Endothelial cell of umbilical vein (primary cell): ENCODE measurements at regions not wholly inside any gene's neighbourhood (a gene's known extent, or its start where the extent isn't known, plus 50 kb on each side); places are given as distances from the start of the nearest gene placed in this dataset.

Source experiments
- BruUV-seq: library from RNA; stranded (reverse); fragments of 400-500 nt; replicated peaks from 2 replicates; lab custom pipeline; 2021; lab: Mats Ljungman, UMichigan
- CTCF ChIA-PET: fragments of 300-600, 350-600 bp; sonication (Branson Sonifier 250); formaldehyde crosslinking; loops from one replicate; lab custom pipeline; 2021; ENCODE audit warnings: antibody characterized with exemption, inconsistent platforms; lab: Charles Lee
- POLR2A ChIA-PET: fragments of 300-600, 350-600 bp; sonication (Branson Sonifier 250); formaldehyde crosslinking; loops from one replicate; lab custom pipeline; 2021; ENCODE audit warnings: antibody characterized with exemption, inconsistent platforms; lab: Charles Lee
- DNase-seq: peaks from one replicate; pipeline ENCODE4 v3.0.0-alpha.2; 2011; ENCODE audit warnings: low read depth, low spot score
- FAIRE-seq: peaks from 2 replicates; lab custom pipeline; 2011; peaks lifted over from hg19 to GRCh38; lab: Jason Lieb, UNC
- H2AFZ ChIP-seq: 2 replicates; pipeline ENCODE4 v1.6.0; 2012; ENCODE audit warnings: low read depth, low read length, control low read depth, inconsistent platforms
- H3K27ac ChIP-seq: 2 replicates; pipeline ENCODE4 v1.5.1; 2011; ENCODE audit warnings: low read depth, mild to moderate bottlenecking, control low read depth, low read length, moderate library complexity; ENCODE audit not compliant: insufficient read depth
- H3K27me3 ChIP-seq, 2 experiments: 2 replicates each; pipeline versions ENCODE4 v1.6.0 to v1.6.1; 2011; ENCODE audit warnings: low read length in 2 of 2, mixed read lengths in 1 of 2; ENCODE audit not compliant: control insufficient read depth in 2 of 2, insufficient read depth in 2 of 2
- H3K36me3 ChIP-seq, 2 experiments: 2 replicates in 1 of 2; 3 replicates in 1 of 2; pipeline ENCODE4 v1.5.1; 2011; ENCODE audit warnings: low read length in 2 of 2, mild to moderate bottlenecking in 1 of 2, moderate library complexity in 1 of 2; ENCODE audit not compliant: control insufficient read depth in 2 of 2, insufficient read depth in 2 of 2; ENCODE audit errors: extremely low read depth in 1 of 2
- H3K4me1 ChIP-seq: 3 replicates; pipeline ENCODE4 v1.5.1; 2011; ENCODE audit warnings: mild to moderate bottlenecking, low read length; ENCODE audit not compliant: control insufficient read depth, insufficient read depth; ENCODE audit errors: extremely low read depth
- H3K4me2 ChIP-seq: 2 replicates; pipeline ENCODE4 v1.6.1; 2011; ENCODE audit warnings: low read length, control low read depth, mixed read lengths; ENCODE audit not compliant: insufficient read depth
- H3K4me3 ChIP-seq, 3 experiments: fragments of 200-600 bp in 1 of 3; sonication (generic), shearing (Covaris generic) in 1 of 3; replicated peaks in 1 of 3; 2 replicates each; pipeline ENCODE4 v1.5.1; 2011 to 2016; ENCODE audit warnings: control low read depth in 3 of 3, low read length in 3 of 3, mild to moderate bottlenecking in 2 of 3, inconsistent platforms in 1 of 3, low read depth in 1 of 3, moderate library complexity in 1 of 3; ENCODE audit not compliant: insufficient read depth in 1 of 3
- H3K79me2 ChIP-seq: 2 replicates; pipeline ENCODE4 v1.6.0; 2012; ENCODE audit warnings: low read length, inconsistent platforms; ENCODE audit not compliant: control insufficient read depth, insufficient read depth
- H3K9ac ChIP-seq: replicated peaks from 2 replicates; pipeline ENCODE3; 2011; ENCODE audit warnings: low read length, control low read depth; ENCODE audit not compliant: insufficient read depth; ENCODE audit errors: extremely low read depth
- H3K9me1 ChIP-seq: replicated peaks from 3 replicates; pipeline ENCODE4 v1.6.0; 2011; ENCODE audit warnings: mild to moderate bottlenecking, low read length; ENCODE audit not compliant: control insufficient read depth, insufficient read depth; ENCODE audit errors: extremely low read depth
- H3K9me3 ChIP-seq: replicated peaks from 2 replicates; pipeline ENCODE4 v1.5.1; 2012; ENCODE audit warnings: low read length, inconsistent platforms; ENCODE audit not compliant: control insufficient read depth, insufficient read depth
- H4K20me1 ChIP-seq: replicated peaks from 2 replicates; pipeline ENCODE3; 2011; ENCODE audit warnings: mild to moderate bottlenecking, low read length; ENCODE audit not compliant: control insufficient read depth, insufficient read depth; ENCODE audit errors: extremely low read depth
- EZH2 ChIP-seq: IDR thresholded peaks from 2 replicates; pipeline ENCODE4 v1.6.1; 2012; ENCODE audit warnings: borderline replicate concordance, low read depth, mild to moderate bottlenecking, moderate library complexity, low read length, inconsistent platforms; ENCODE audit not compliant: severe bottlenecking
- FOS ChIP-seq: IDR thresholded peaks from 2 replicates; pipeline ENCODE4 v1.6.1; 2011; ENCODE audit warnings: mild to moderate bottlenecking, low read length, moderate library complexity, borderline replicate concordance; ENCODE audit not compliant: insufficient read depth
- GATA2 ChIP-seq: IDR thresholded peaks from 2 replicates; pipeline ENCODE4 v1.7.0; 2011; ENCODE audit warnings: low read depth, mild to moderate bottlenecking, moderate library complexity, mixed read lengths, low read length; ENCODE audit not compliant: insufficient read length, insufficient read depth
- JUN ChIP-seq: IDR thresholded peaks from 2 replicates; pipeline ENCODE4 v1.6.1; 2011; ENCODE audit warnings: borderline replicate concordance, low read depth; ENCODE audit not compliant: insufficient read length, insufficient read depth
- MYC ChIP-seq: IDR thresholded peaks from one replicate; pipeline ENCODE4 v1.6.1; 2011; ENCODE audit warnings: mild to moderate bottlenecking, low read depth, low read length
- POLR2A ChIP-seq: IDR thresholded peaks from 2 replicates; pipeline ENCODE4 v1.6.1; 2012; ENCODE audit warnings: low read depth, mild to moderate bottlenecking, control low read depth, low read length
- POLR2AphosphoS5 ChIP-seq: IDR thresholded peaks from 2 replicates; pipeline ENCODE4 v1.6.1; 2012; ENCODE audit warnings: low read depth, mild to moderate bottlenecking, control low read depth, low read length, moderate library complexity; ENCODE audit not compliant: insufficient read depth
- dilution Hi-C: fragments of 300-500 bp; cut with MboI; formaldehyde crosslinking; loops from one replicate; pipeline ENCODE4 v1.15.0; 2019; ENCODE audit warnings: low sequenced_read_pairs; ENCODE audit not compliant: extremely low pct_ligation_motif_present
- intact Hi-C: fragments of 100-400 bp; cut with micrococcal nuclease; formaldehyde crosslinking; loops from one replicate; pipeline ENCODE4 v1.10.0; 2022
- TF ChIP-seq, protein P1 (sequence below): IDR thresholded peaks from 2 replicates; pipeline ENCODE4 v1.6.1; 2011; ENCODE audit not compliant: insufficient read depth, insufficient read length
- TF ChIP-seq, protein P2 (sequence below), 2 donors: IDR thresholded peaks; 1 replicate in 1 of 2; 2 replicates in 1 of 2; pipeline ENCODE4 v1.5.1; 2011; ENCODE audit warnings: low read length in 2 of 2, mild to moderate bottlenecking in 2 of 2, moderate library complexity in 2 of 2, control low read depth in 1 of 2, inconsistent platforms in 1 of 2, low read depth in 1 of 2; ENCODE audit not compliant: insufficient read depth in 1 of 2; ENCODE audit errors: extremely low read depth in 1 of 2

DNA sequence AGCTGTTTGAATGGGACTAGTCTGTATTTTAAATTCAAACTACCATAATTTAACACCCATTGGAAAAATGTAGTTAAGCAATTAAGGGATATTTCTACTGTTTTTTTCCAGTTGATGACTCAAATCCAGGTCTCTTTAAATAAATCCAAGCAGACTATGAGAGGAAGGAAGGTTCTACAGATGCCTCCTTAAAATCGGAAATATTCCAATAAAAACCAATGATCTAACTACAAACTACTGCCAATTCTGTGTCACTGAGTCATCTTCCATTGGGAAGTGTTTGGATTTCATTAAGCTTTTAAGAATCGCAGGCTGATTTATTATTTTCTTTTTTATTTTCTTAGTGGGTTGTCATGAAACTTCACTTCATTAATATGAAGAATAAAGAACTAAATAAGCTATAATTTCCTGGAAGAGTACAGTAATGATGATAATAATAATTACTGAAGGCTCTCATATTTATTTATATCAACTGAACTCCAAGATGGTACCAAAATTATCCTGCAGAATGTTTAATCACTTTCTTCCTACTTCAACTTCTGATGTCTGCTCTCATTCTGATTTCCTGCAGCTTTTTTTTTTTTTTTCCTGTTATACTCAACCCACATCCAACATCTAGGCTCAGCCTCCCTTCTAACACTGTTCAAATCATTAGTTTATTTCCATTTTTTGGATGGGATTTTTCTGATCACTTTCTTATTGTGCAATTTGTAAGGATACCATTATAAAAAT, 166.3 kb upstream of the FN1 start:
- no peaks in the 10 kb centered on the region for H3K79me2 ChIP-seq
- H3K9ac ChIP-seq, result peak overlapping the region; percentile 39
- H2AFZ ChIP-seq, result no peak overlapping the region
- H3K27me3 ChIP-seq, result no peaks in the 10 kb centered on the region
- peak overlapping the region; percentile 84 for H3K4me2 ChIP-seq
- peak; percentile 95 for TF ChIP-seq FOS
- TF ChIP-seq, protein P1, sequence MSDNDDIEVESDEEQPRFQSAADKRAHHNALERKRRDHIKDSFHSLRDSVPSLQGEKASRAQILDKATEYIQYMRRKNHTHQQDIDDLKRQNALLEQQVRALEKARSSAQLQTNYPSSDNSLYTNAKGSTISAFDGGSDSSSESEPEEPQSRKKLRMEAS, result no peak
- peak; percentile 93 for TF ChIP-seq JUN
- TF ChIP-seq, protein P2, sequence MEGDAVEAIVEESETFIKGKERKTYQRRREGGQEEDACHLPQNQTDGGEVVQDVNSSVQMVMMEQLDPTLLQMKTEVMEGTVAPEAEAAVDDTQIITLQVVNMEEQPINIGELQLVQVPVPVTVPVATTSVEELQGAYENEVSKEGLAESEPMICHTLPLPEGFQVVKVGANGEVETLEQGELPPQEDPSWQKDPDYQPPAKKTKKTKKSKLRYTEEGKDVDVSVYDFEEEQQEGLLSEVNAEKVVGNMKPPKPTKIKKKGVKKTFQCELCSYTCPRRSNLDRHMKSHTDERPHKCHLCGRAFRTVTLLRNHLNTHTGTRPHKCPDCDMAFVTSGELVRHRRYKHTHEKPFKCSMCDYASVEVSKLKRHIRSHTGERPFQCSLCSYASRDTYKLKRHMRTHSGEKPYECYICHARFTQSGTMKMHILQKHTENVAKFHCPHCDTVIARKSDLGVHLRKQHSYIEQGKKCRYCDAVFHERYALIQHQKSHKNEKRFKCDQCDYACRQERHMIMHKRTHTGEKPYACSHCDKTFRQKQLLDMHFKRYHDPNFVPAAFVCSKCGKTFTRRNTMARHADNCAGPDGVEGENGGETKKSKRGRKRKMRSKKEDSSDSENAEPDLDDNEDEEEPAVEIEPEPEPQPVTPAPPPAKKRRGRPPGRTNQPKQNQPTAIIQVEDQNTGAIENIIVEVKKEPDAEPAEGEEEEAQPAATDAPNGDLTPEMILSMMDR (IDR thresholded peaks at IDR 0.05; ENCODE audit: extremely low read depth in 1 of 2, insufficient read depth in 1 of 2, low read depth in 1 of 2, low read length in 2 of 2), result no peak
- peak; percentile 62 for TF ChIP-seq POLR2A
- TF ChIP-seq EZH2, result no peak
- no peak for TF ChIP-seq MYC
- TF ChIP-seq GATA2, result no peak
- TF ChIP-seq POLR2AphosphoS5, result peak; percentile 37
- no peaks in the 10 kb centered on the region for H3K9me3 ChIP-seq
- peak overlapping the region; percentile 85 for H3K27ac ChIP-seq
- ChIA-PET POLR2A (interaction anchor here (0.9 to 1.6 kb wide), 4 partner anchors 61 to 166 kb away, joined by 3 to 8 read pairs (median 4); no protein-coding TSS in a partner anchor), CTCF (interaction anchor here (0.7 to 3.4 kb wide), 12 partner anchors 11 to 329 kb away, joined by 3 to 16 read pairs (median 4); no protein-coding TSS in a partner anchor)
- H3K9me1 ChIP-seq, result no peaks in the 10 kb centered on the region
- FAIRE-seq, result peak; percentile 93
- intact Hi-C loops, result loop anchor here (1.0 to 5.0 kb wide), 9 partner anchors 17 to 319 kb away; partner anchors contain the start of gene FN1
- TSS peak; percentile 62 for BruUV-seq
- no peaks in the 10 kb centered on the region for H3K36me3 ChIP-seq
- H4K20me1 ChIP-seq, result no peaks in the 10 kb centered on the region
- dilution Hi-C loops, result no loop called here
- peaks cover 24% of the 10 kb centered on the region for H3K4me1 ChIP-seq
- peak overlapping the region in 1 of 3 experiments; percentile 19 for H3K4me3 ChIP-seq
- DNase-seq, result peak; percentile 97
